NT2/D1 (cell line): ENCODE measurements at regions not wholly inside any gene's neighbourhood (a gene's known extent, or its start where the extent isn't known, plus 50 kb on each side); places are given as distances from the start of the nearest gene placed in this dataset.

ENCODE experiments used
- SUZ12 ChIP-seq: IDR thresholded peaks from 2 replicates; pipeline ENCODE4 v1.6.1; 2011; ENCODE audit not compliant: insufficient read length, insufficient read depth; ENCODE audit errors: extremely low read depth
- YY1 ChIP-seq: IDR thresholded peaks from 2 replicates; pipeline ENCODE4 v1.6.1; 2011; ENCODE audit not compliant: insufficient read length, insufficient read depth
- ZNF274 ChIP-seq: IDR thresholded peaks from 2 replicates; pipeline ENCODE4 v1.6.1; 2011; ENCODE audit warnings: mild to moderate bottlenecking, low read depth, low read length

DNA sequence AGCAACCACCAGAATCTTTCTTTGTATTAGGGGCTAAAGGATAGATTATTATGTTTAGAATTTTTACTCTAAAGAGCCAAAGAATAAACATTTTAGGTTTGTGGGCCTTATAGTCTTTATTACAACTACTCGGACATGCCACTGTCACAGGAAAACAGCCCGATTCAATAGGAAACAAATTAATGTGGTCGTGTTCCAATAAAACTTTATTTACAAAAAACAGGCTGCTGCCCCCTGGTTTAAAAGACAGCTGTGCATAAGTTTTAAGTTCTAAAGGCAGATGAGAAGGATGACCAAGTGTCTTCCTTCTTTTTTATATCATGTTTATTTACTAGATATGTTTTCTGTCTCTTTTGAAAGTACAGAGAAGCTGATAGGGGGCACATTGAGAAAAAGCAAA, 166.5 kb downstream of the HS3ST3A1 start:
- TF ChIP-seq YY1 = no peak
- no peak for TF ChIP-seq ZNF274
- no peak for TF ChIP-seq SUZ12
